ENCODE measurements at regions not wholly inside any gene's neighbourhood (a gene's known extent, or its start where the extent isn't known, plus 50 kb on each side); places are given as distances from the start of the nearest gene placed in this dataset.

DNA sequence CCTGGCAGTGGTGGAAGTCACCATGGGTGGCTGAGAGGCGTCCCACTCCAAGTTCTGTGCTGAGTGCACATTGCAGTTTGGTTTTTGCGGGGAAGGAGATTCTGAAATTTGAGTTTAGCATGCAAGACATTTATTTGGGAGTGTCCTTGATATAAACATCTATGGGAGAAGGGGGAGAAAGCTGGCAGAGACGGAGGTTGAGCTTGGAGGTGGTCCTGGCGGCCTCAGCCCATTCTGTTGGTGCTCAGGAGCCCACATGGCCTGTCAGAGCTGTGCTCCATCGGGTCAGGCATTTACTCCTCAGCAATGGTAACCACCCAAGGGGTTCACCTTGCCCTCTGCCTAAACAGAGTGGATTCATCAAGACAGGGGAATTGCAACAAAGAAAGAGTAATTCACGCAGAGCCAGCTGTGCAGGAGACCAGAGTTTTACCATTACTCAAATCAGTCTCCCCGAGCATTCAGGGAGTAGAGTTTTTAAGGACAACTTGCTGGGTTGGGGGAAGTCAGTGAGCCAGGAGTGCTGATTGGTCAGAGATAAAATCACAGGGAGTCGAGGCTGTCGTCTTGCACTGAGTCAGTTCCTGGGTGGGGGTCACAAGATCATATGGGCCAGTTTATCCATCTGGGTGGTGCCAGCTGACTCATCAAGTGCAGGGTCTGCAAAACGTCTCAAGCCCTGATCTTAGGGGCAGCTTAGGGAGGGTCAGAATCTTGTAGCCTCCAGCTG lies 323.3 kb upstream of the TMEM132C start:
- no peak for DNase-seq (ENCODE audit: low read depth in 1 of 2, low spot score in 1 of 2)
- no peak overlapping the region for H3K4me3 ChIP-seq (replicated peaks; ENCODE audit: insufficient read depth, low read length)
- TF ChIP-seq GABPA (IDR thresholded peaks at IDR 0.05; ENCODE audit: low read depth) (no peak), POLR2AphosphoS5 (IDR thresholded peaks at IDR 0.05; ENCODE audit: low read depth) (no peak), REST (IDR thresholded peaks at IDR 0.05; ENCODE audit: insufficient replicate concordance, low read depth) (no peak), CTCF (IDR thresholded peaks at IDR 0.05; ENCODE audit: insufficient read depth, low read length) (no peak), SPI1 (IDR thresholded peaks at IDR 0.05; ENCODE audit: borderline replicate concordance, low read depth) (no peak)
- H3K27me3 ChIP-seq (ENCODE audit: insufficient read depth, poor library complexity, severe bottlenecking), result no peaks in the 10 kb centered on the region
- H3K27ac ChIP-seq (replicated peaks), result no peak overlapping the region

DNA sequence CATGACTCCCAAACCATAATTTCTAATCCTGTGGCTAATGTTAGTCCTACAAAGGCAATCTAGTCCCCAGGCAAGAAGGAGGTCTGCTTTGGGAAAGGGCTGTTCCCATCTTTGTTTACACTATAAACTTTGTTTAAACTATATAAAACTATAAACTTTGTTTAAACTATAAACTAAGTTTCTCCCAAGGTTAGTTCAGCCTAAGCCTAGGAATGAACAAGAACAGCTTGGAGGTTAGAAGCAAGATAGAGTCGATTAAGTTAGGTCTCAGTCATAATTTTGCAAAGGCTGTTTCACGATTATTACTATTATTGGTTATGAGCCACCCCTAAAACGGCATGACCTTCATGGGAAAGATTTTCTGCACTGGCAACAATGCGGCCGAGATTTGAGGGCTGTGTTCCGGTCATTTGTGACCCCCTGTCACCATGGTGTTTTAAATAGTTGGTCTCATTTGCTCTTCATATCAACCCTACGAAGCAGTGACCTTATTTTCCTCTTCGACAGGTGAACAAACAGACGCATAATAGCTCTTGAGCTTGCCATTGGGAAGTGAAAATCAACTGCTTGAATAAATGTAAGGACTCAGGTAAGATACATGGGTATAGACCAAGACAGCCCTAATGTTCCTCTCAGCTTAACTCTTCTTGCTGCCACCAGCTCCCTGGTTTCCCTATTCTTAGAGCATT lies 322.6 kb upstream of the TMEM132C start:
- no peak overlapping the region for H3K27ac ChIP-seq (replicated peaks)
- no peaks in the 10 kb centered on the region for H3K27me3 ChIP-seq (ENCODE audit: insufficient read depth, poor library complexity, severe bottlenecking)
- TF ChIP-seq GABPA (IDR thresholded peaks at IDR 0.05; ENCODE audit: low read depth) (no peak), REST (IDR thresholded peaks at IDR 0.05; ENCODE audit: insufficient replicate concordance, low read depth) (no peak), POLR2AphosphoS5 (IDR thresholded peaks at IDR 0.05; ENCODE audit: low read depth) (no peak), CTCF (IDR thresholded peaks at IDR 0.05; ENCODE audit: insufficient read depth, low read length) (no peak), SPI1 (IDR thresholded peaks at IDR 0.05; ENCODE audit: borderline replicate concordance, low read depth) (no peak)
- H3K4me3 ChIP-seq (replicated peaks; ENCODE audit: insufficient read depth, low read length), result no peak overlapping the region
- no peak for DNase-seq (ENCODE audit: low read depth in 1 of 2, low spot score in 1 of 2)

- no peak for DNase-seq (ENCODE audit: low read depth in 1 of 2, low spot score in 1 of 2)
- TF ChIP-seq POLR2AphosphoS5 (IDR thresholded peaks at IDR 0.05; ENCODE audit: low read depth) (no peak), CTCF (IDR thresholded peaks at IDR 0.05; ENCODE audit: insufficient read depth, low read length) (no peak), GABPA (IDR thresholded peaks at IDR 0.05; ENCODE audit: low read depth) (no peak), REST (IDR thresholded peaks at IDR 0.05; ENCODE audit: insufficient replicate concordance, low read depth) (no peak), SPI1 (IDR thresholded peaks at IDR 0.05; ENCODE audit: borderline replicate concordance, low read depth) (no peak)
- H3K27ac ChIP-seq (replicated peaks), result no peak overlapping the region
- no peaks in the 10 kb centered on the region for H3K27me3 ChIP-seq (ENCODE audit: insufficient read depth, poor library complexity, severe bottlenecking)
- H3K4me3 ChIP-seq (replicated peaks; ENCODE audit: insufficient read depth, low read length), result no peak overlapping the region
Observed at GRCh38 chr12:127957001-127957660, 309.8 kb upstream of the TMEM132C start.

All from HL-60 (cell line).